Calu3 (cell line): ENCODE measurements at regions not wholly inside any gene's neighbourhood (a gene's known extent, or its start where the extent isn't known, plus 50 kb on each side); places are given as distances from the start of the nearest gene placed in this dataset.

Source experiments
- BruUV-seq: library from RNA; stranded (reverse); fragments of 400-500 nt; replicated peaks from 2 replicates; lab custom pipeline; 2021; lab: Mats Ljungman, UMichigan
- CTCF ChIA-PET: fragments of 300-600 bp; sonication (Branson Sonifier 250); formaldehyde crosslinking; loops from one replicate; lab custom pipeline; 2022; ENCODE audit warnings: antibody characterized with exemption; lab: Charles Lee
- DNase-seq: peaks from one replicate; pipeline ENCODE4 v3.0.0; 2022
- H3K27ac Mint-ChIP-seq: one replicate; pipeline ENCODE4 v1.8.0; 2022; ENCODE audit warnings: mixed read lengths; ENCODE audit not compliant: unreplicated experiment
- H3K27me3 Mint-ChIP-seq: one replicate; pipeline ENCODE4 v1.8.0; 2022; ENCODE audit warnings: mixed read lengths; ENCODE audit not compliant: unreplicated experiment
- H3K36me3 Mint-ChIP-seq: one replicate; pipeline ENCODE4 v1.8.0; 2022; ENCODE audit warnings: mild to moderate bottlenecking, moderate library complexity, mixed read lengths; ENCODE audit not compliant: insufficient read depth, unreplicated experiment
- H3K4me1 Mint-ChIP-seq: one replicate; pipeline ENCODE4 v1.8.0; 2022; ENCODE audit warnings: mild to moderate bottlenecking, low read depth, mixed read lengths; ENCODE audit not compliant: unreplicated experiment
- H3K4me3 Mint-ChIP-seq: one replicate; pipeline ENCODE4 v1.8.0; 2022; ENCODE audit warnings: mild to moderate bottlenecking, low read depth, moderate library complexity, mixed read lengths; ENCODE audit not compliant: unreplicated experiment
- H3K9me3 Mint-ChIP-seq: one replicate; pipeline ENCODE4 v1.8.0; 2022; ENCODE audit warnings: low read depth, mixed read lengths; ENCODE audit not compliant: unreplicated experiment
- intact Hi-C: fragments of 100-400 bp; cut with micrococcal nuclease; formaldehyde crosslinking; loops from one replicate; pipeline ENCODE4 v1.10.0; 2022; ENCODE audit not compliant: unreplicated experiment
- TF ChIP-seq, protein P1 (sequence below): fragments of 200-600 bp; IDR thresholded peaks from one replicate; pipeline ENCODE4 v1.8.0; 2022; ENCODE audit warnings: antibody characterized with exemption; ENCODE audit not compliant: unreplicated experiment

- CTCF ChIA-PET = no interaction called here
- peak; percentile 8 for DNase-seq
- TF ChIP-seq, protein P1, sequence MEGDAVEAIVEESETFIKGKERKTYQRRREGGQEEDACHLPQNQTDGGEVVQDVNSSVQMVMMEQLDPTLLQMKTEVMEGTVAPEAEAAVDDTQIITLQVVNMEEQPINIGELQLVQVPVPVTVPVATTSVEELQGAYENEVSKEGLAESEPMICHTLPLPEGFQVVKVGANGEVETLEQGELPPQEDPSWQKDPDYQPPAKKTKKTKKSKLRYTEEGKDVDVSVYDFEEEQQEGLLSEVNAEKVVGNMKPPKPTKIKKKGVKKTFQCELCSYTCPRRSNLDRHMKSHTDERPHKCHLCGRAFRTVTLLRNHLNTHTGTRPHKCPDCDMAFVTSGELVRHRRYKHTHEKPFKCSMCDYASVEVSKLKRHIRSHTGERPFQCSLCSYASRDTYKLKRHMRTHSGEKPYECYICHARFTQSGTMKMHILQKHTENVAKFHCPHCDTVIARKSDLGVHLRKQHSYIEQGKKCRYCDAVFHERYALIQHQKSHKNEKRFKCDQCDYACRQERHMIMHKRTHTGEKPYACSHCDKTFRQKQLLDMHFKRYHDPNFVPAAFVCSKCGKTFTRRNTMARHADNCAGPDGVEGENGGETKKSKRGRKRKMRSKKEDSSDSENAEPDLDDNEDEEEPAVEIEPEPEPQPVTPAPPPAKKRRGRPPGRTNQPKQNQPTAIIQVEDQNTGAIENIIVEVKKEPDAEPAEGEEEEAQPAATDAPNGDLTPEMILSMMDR = no peak
- Mint-ChIP-seq H3K27ac (no peak overlapping the region), H3K36me3 (no peaks in the 10 kb centered on the region), H3K27me3 (no peaks in the 10 kb centered on the region), H3K9me3 (peaks cover 7% of the 10 kb centered on the region), H3K4me1 (peaks cover 7% of the 10 kb centered on the region), H3K4me3 (no peak overlapping the region)
- intact Hi-C loops = no loop called here
- no TSS peak for BruUV-seq
Observed at GRCh38 chr13:34124666-34125306, 306.8 kb downstream of the RFC3 start.

- intact Hi-C loops = no loop called here
- Mint-ChIP-seq H3K9me3 (no peaks in the 10 kb centered on the region), H3K4me1 (peaks cover 7% of the 10 kb centered on the region), H3K27me3 (no peaks in the 10 kb centered on the region), H3K4me3 (no peak overlapping the region), H3K36me3 (no peaks in the 10 kb centered on the region), H3K27ac (no peak overlapping the region)
- no TSS peak for BruUV-seq
- TF ChIP-seq, protein P1 = no peak
- no peak for DNase-seq
- CTCF ChIA-PET = no interaction called here
Observed at GRCh38 chr13:34127523-34127922, 309.6 kb downstream of the RFC3 start.

- H3K27me3 Mint-ChIP-seq = no peaks in the 10 kb centered on the region
- TF ChIP-seq, protein P1 = no peak
- H3K4me1 Mint-ChIP-seq = peaks cover 7% of the 10 kb centered on the region
- no peaks in the 10 kb centered on the region for H3K9me3 Mint-ChIP-seq
- no peak for DNase-seq
- CTCF ChIA-PET = interaction anchor here (0.6 kb wide), 1 partner anchor 480 kb away, joined by 3 read pairs; no protein-coding TSS in a partner anchor
- H3K27ac Mint-ChIP-seq = no peak overlapping the region
- BruUV-seq = no TSS peak
- H3K36me3 Mint-ChIP-seq = no peaks in the 10 kb centered on the region
- H3K4me3 Mint-ChIP-seq = no peak overlapping the region
- intact Hi-C loops = no loop called here
Observed at GRCh38 chr13:34128661-34129060, 310.7 kb downstream of the RFC3 start.

DNA sequence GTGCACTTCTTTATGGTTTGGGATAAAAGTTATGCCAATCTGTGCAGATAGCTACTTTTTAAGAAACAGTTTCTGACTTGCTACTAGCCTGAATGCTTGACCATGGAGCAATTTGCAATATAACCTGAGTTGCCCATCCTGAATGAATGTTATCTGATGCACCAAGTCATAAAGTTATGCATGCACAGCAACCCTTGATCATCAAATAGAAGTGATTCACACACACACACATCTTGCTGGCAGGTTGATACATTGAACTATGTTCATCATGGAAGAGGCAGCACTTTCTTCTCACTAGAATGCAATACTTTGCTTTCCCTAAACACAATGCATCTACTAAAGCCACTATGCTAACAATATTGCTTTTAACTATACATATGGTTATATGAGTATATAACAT lies 311.5 kb downstream of the RFC3 start:
- intact Hi-C loops = no loop called here
- no TSS peak for BruUV-seq
- Mint-ChIP-seq H3K36me3 (no peaks in the 10 kb centered on the region), H3K4me1 (peaks cover 6% of the 10 kb centered on the region), H3K27ac (no peak overlapping the region), H3K4me3 (no peak overlapping the region), H3K9me3 (no peaks in the 10 kb centered on the region), H3K27me3 (no peaks in the 10 kb centered on the region)
- CTCF ChIA-PET = no interaction called here
- DNase-seq = no peak
- TF ChIP-seq, protein P1 = no peak
